Neutrophil (primary cell): ENCODE measurements at regions not wholly inside any gene's neighbourhood (a gene's known extent, or its start where the extent isn't known, plus 50 kb on each side); places are given as distances from the start of the nearest gene placed in this dataset.
"Not testable (repeated sequence)": the region's sequence is repeated elsewhere in the genome, so short reads cannot be mapped to it uniquely, and the experiment has no call there.

Experiments
- H3K27ac ChIP-seq: fragments of 200-600 bp; sonication (generic); 2 replicates; pipeline ENCODE4 v1.5.1; 2016; ENCODE audit warnings: mild to moderate bottlenecking, moderate library complexity
- H3K27me3 ChIP-seq: fragments of 200-600 bp; sonication (generic); 2 replicates; pipeline ENCODE4 v1.6.0; 2016; ENCODE audit warnings: mild to moderate bottlenecking
- H3K36me3 ChIP-seq: fragments of 200-600 bp; sonication (generic); 2 replicates; pipeline ENCODE4 v1.5.1; 2017
- H3K4me1 ChIP-seq, 2 experiments: fragments of 200-600 bp in 1 of 2; sonication (generic) in 1 of 2; 1 replicate in 1 of 2; 2 replicates in 1 of 2; pipeline versions ENCODE4 v1.5.1 to v1.6.1; 2013 to 2016; ENCODE audit warnings: low read depth in 1 of 2, low read length in 1 of 2, mild to moderate bottlenecking in 1 of 2, moderate library complexity in 1 of 2; ENCODE audit not compliant: control insufficient read depth in 1 of 2, insufficient read depth in 1 of 2
- H3K4me3 ChIP-seq, 2 experiments: fragments of 200-600 bp in 1 of 2; sonication (generic) in 1 of 2; 1 replicate in 1 of 2; 2 replicates in 1 of 2; pipeline ENCODE4 v1.5.1; 2013 to 2016; ENCODE audit warnings: low read depth in 1 of 2, low read length in 1 of 2, mild to moderate bottlenecking in 1 of 2, moderate library complexity in 1 of 2
- H3K9me3 ChIP-seq: fragments of 200-600 bp; sonication (generic); 2 replicates; pipeline ENCODE4 v1.5.1; 2016
- TF ChIP-seq, protein P1 (sequence below): fragments of 200-600 bp; sonication (generic); IDR thresholded peaks from 2 replicates; pipeline ENCODE4 v1.5.1; 2016; ENCODE audit warnings: antibody characterized with exemption

GRCh38 chr14:105665247-105665950 is 139.0 kb downstream of the TMEM121 start:
- Histone ChIP-seq H3K27ac (no peak overlapping the region), H3K27me3 (no peaks in the 10 kb centered on the region), H3K9me3 (no peaks in the 10 kb centered on the region), H3K36me3 (no peaks in the 10 kb centered on the region), H3K4me3 (no peak overlapping the region), H3K4me1 (no peaks in the 10 kb centered on the region)
- TF ChIP-seq, protein P1, sequence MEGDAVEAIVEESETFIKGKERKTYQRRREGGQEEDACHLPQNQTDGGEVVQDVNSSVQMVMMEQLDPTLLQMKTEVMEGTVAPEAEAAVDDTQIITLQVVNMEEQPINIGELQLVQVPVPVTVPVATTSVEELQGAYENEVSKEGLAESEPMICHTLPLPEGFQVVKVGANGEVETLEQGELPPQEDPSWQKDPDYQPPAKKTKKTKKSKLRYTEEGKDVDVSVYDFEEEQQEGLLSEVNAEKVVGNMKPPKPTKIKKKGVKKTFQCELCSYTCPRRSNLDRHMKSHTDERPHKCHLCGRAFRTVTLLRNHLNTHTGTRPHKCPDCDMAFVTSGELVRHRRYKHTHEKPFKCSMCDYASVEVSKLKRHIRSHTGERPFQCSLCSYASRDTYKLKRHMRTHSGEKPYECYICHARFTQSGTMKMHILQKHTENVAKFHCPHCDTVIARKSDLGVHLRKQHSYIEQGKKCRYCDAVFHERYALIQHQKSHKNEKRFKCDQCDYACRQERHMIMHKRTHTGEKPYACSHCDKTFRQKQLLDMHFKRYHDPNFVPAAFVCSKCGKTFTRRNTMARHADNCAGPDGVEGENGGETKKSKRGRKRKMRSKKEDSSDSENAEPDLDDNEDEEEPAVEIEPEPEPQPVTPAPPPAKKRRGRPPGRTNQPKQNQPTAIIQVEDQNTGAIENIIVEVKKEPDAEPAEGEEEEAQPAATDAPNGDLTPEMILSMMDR, result no peak

DNA sequence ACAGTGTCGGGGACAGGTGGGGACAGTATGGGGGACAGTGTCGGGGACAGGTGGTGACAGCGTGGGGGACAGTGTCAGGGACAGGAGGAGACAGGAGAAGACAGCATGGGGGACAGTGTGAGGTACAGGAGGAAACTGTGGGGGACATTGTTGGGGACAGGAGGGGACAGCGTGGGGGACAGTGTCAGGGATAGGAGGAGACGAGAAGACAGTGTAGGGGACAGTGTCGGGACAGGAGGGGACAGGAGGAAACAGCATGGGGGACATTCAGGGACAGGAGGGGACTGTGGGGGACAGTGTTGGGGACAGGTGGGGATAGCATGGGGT is 139.5 kb downstream of the TMEM121 start:
- H3K4me1 ChIP-seq, result no peaks in the 10 kb centered on the region
- TF ChIP-seq, protein P1, result no peak
- no peaks in the 10 kb centered on the region for H3K27me3 ChIP-seq
- H3K4me3 ChIP-seq, result no peak overlapping the region
- H3K27ac ChIP-seq, result no peak overlapping the region
- H3K36me3 ChIP-seq, result no peaks in the 10 kb centered on the region
- H3K9me3 ChIP-seq, result no peaks in the 10 kb centered on the region

GRCh38 chr14:105666420-105666819 is 140.0 kb downstream of the TMEM121 start:
- Histone ChIP-seq H3K9me3 (no peaks in the 10 kb centered on the region), H3K36me3 (no peaks in the 10 kb centered on the region), H3K27ac (no peak overlapping the region), H3K4me3 (no peak overlapping the region), H3K4me1 (no peaks in the 10 kb centered on the region), H3K27me3 (no peaks in the 10 kb centered on the region)
- TF ChIP-seq, protein P1, result no peak

- H3K36me3 ChIP-seq, H3K4me1 ChIP-seq, H3K27me3 ChIP-seq, H3K27ac ChIP-seq, H3K4me3 ChIP-seq, H3K9me3 ChIP-seq: not testable (repeated sequence)
Observed at GRCh38 chr14:105666991-105667662, 140.7 kb downstream of the TMEM121 start.

DNA sequence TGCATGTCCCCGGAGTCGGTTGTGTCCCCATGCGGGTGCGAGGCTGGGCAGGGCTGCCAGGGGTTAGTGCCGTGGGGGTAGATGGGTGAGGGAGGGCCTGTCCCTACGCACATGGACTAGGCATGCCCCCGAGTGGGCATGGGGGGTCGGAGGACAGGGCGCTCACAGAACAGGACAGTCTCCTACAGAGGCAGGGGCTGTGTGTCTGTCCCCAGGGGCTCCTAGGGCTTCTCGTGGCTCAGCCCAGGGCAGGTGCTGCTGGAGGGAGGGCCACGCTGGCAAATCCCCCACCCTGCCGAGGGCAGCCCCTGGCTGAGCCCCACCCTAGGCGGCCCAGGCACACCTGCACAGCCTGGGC is 141.3 kb downstream of the TMEM121 start:
- H3K4me1 ChIP-seq, H3K27me3 ChIP-seq, H3K27ac ChIP-seq, H3K36me3 ChIP-seq, H3K9me3 ChIP-seq, H3K4me3 ChIP-seq: not testable (repeated sequence)

GRCh38 chr14:105668021-105668420 is 141.6 kb downstream of the TMEM121 start:
- not testable (repeated sequence) for H3K9me3 ChIP-seq, H3K36me3 ChIP-seq, H3K4me1 ChIP-seq, H3K27ac ChIP-seq, H3K4me3 ChIP-seq, H3K27me3 ChIP-seq

DNA sequence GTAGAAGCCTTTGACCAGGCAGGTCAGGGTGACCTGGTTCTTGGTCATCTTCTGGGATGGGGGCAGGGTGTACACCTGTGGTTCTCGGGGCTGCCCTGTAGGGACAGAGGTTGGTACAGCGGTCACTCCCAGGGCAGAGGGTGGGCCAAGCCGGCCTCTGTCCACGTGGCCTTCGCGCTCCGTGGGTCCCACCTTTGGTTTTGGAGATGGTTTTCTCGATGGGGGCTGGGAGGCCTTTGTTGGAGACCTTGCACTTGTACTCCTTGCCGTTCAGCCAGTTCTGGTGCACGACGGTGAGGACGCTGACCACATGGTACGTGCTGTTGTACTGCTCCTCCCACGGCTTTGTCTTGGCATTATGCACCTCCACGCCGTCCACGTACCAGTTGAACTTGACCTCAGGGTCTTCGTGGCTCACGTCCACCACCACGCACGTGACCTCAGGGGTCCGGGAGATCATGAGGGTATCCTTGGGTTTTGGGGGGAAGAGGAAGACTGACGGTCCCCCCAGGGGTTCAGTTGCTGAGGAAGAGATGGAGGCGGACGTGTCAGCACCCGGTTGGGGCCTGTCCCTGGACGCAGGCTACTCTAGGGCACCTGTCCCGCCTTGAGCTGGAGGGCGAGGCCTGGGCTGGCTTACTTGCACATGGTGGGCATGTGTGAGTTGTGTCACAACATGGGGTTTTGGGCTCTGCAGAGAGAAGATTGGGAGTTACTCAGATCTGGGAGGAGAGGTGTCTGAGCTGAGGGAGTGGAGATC is 142.3 kb downstream of the TMEM121 start:
- not testable (repeated sequence) for H3K9me3 ChIP-seq, H3K4me1 ChIP-seq, H3K27me3 ChIP-seq, H3K4me3 ChIP-seq, H3K27ac ChIP-seq, H3K36me3 ChIP-seq

DNA sequence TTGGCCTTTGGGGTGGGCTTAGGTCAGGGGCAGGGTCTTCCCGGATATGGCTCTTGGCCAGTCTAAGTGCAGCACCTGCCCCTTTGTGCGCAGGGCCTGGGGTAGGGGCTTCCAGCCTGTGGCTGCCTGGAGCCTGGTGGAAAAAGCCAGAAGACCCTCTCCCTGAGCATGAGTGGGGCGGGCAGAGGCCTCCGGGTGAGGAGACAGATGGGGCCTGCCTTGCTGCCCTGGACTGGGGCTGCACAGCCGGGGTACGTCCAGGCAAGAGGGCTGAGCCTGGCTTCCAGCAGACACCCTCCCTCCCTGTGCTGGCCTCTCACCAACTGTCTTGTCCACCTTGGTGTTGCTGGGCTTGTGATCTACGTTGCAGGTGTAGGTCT is 142.8 kb downstream of the TMEM121 start:
- H3K4me1 ChIP-seq, H3K27me3 ChIP-seq, H3K4me3 ChIP-seq, H3K36me3 ChIP-seq, H3K9me3 ChIP-seq, H3K27ac ChIP-seq: not testable (repeated sequence)

DNA sequence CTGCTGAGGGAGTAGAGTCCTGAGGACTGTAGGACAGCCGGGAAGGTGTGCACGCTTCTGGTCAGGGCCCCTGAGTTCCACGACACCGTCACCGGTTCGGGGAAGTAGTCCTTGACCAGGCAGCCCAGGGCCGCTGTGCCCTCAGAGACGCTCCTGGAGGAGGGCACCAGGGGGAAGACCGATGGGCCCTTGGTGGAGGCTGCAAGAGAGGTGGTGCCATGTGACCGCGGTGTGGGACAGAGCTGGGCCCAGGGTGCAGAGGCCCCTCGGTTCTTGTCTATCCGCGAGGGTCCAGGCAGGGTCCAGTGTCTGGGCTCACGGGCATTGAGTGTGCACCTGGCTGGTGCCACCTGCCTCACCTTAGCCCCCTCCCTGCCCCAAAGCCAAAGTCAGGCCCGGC is 143.3 kb downstream of the TMEM121 start:
- H3K4me1 ChIP-seq, H3K4me3 ChIP-seq, H3K27ac ChIP-seq, H3K9me3 ChIP-seq, H3K27me3 ChIP-seq, H3K36me3 ChIP-seq: not testable (repeated sequence)

DNA sequence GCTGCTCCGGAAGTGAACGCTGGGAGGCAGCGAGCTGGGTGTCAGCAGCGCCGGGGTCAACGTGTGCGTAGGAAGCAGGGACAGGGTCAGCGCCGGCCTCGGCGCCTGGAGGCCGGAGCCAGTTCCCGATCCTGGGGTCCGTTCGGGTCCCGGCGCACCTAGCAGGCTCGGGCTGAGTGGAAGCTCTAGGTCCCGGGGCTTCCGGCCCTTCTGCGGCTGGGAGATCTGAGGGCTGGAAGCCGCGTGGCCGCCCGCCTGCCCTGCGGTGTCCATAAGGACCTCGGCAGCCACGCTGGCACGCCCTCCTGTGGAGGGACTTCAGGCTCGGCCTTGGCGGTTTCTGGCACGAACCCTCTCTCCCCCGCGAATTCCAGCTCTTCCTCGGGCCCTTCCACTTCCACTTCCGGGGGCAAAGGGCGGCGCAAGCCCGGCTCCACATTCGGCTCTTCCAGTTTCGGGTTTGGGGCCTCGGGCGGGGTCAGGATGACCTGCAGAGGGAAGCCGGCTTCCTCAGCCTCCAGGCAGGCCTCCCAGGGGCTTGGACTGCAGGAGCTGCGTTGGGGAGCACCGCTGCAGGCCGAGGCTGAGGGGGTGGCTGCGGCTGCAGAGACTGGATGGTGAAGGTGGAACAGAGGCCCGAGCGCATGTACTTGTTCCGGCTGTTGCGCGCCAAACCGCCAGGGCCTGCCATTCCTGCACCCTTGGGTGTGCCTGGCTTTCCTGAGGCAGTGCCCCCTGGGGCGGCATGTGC is 146.2 kb downstream of the TMEM121 start:
- not testable (repeated sequence) for H3K27ac ChIP-seq, H3K4me3 ChIP-seq, H3K4me1 ChIP-seq, H3K27me3 ChIP-seq, H3K9me3 ChIP-seq, H3K36me3 ChIP-seq
